ENCODE measurements at regions not wholly inside any gene's neighbourhood (a gene's known extent, or its start where the extent isn't known, plus 50 kb on each side); places are given as distances from the start of the nearest gene placed in this dataset.

DNA sequence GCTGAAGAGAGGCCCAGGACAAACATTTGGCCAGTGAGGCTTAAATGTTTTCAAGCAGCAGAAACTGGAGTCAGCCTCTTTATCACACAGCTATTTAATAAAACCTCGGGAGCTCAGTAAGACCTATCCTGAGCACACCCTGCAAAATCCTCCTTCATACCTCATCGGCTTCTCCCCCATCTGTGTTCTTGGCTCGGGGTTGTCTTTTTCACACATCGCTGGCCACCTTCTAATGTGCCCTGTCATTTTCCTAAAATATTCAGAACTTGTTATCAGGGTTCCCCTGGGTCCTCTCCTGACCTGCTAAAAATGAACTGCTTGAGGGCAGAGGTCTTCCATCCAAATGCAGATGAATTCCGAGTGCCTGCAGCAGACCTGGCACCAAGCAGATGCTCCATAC, 310.3 kb upstream of the AKR1E2 start:
- no peak for TF ChIP-seq POLR2A (IDR thresholded peaks at IDR 0.05; ENCODE audit: low read depth, low read length)
- no peak for TF ChIP-seq POLR2AphosphoS5 (IDR thresholded peaks at IDR 0.05; ENCODE audit: low read depth, low read length)
- TF ChIP-seq TAF1 (IDR thresholded peaks at IDR 0.05; ENCODE audit: borderline replicate concordance, low read depth, low read length), result no peak

Measured in GM12892 (cell line).